ENCODE measurements at regions not wholly inside any gene's neighbourhood (a gene's known extent, or its start where the extent isn't known, plus 50 kb on each side); places are given as distances from the start of the nearest gene placed in this dataset.

GRCh38 chr6:101236709-101237108, 156.8 kb upstream of the GRIK2 start:
- H3K27ac Mint-ChIP-seq: no peak overlapping the region

GRCh38 chr6:101241442-101241841, 152.1 kb upstream of the GRIK2 start:
- H3K36me3 ChIP-seq (ENCODE audit: insufficient read depth, low read length): no peaks in the 10 kb centered on the region
- H3K27me3 Mint-ChIP-seq: no peaks in the 10 kb centered on the region
- no peaks in the 10 kb centered on the region for H3K4me1 ChIP-seq (ENCODE audit: insufficient read depth, low read length)
- no peaks in the 10 kb centered on the region for H3K27me3 ChIP-seq (ENCODE audit: insufficient read depth, low read length, poor library complexity, severe bottlenecking)
- no peak for DNase-seq
- H3K4me3 Mint-ChIP-seq: no peak overlapping the region
- no peaks in the 10 kb centered on the region for H3K4me1 Mint-ChIP-seq
- H3K9me3 ChIP-seq (ENCODE audit: low read length): no peaks in the 10 kb centered on the region
- no peaks in the 10 kb centered on the region for H3K36me3 Mint-ChIP-seq
- CTCF ChIA-PET: no interaction called here
- H3K9me3 Mint-ChIP-seq: peaks cover 0 to 7% (median 3%) of the 10 kb centered on the region in 5 donors
- no peak overlapping the region for H3K27ac Mint-ChIP-seq
- POLR2A ChIA-PET: no interaction called here
- no peak overlapping the region for H3K27ac ChIP-seq (ENCODE audit: low read depth, low read length)
- no peak overlapping the region for H3K4me3 ChIP-seq (ENCODE audit: low read length)

More at GRCh38 chr6:101236709-101237108, 156.8 kb upstream of the GRIK2 start:
- H3K4me1 Mint-ChIP-seq: no peaks in the 10 kb centered on the region
- ChIA-PET POLR2A (no interaction called here), CTCF (no interaction called here)
- no peaks in the 10 kb centered on the region for H3K36me3 Mint-ChIP-seq
- Histone ChIP-seq H3K4me1 (ENCODE audit: insufficient read depth, low read length) (no peaks in the 10 kb centered on the region), H3K27me3 (ENCODE audit: insufficient read depth, low read length, poor library complexity, severe bottlenecking) (no peaks in the 10 kb centered on the region), H3K27ac (ENCODE audit: low read depth, low read length) (no peak overlapping the region), H3K9me3 (ENCODE audit: low read length) (no peaks in the 10 kb centered on the region), H3K36me3 (ENCODE audit: insufficient read depth, low read length) (no peaks in the 10 kb centered on the region), H3K4me3 (ENCODE audit: low read length) (no peak overlapping the region)
- H3K27me3 Mint-ChIP-seq: no peaks in the 10 kb centered on the region
- no peak for DNase-seq
- H3K4me3 Mint-ChIP-seq: no peak overlapping the region
- peaks cover 0 to 5% (median 0%) of the 10 kb centered on the region in 5 donors for H3K9me3 Mint-ChIP-seq

- CTCF ChIA-PET: no interaction called here
- Mint-ChIP-seq H3K27ac (no peak overlapping the region), H3K4me3 (no peak overlapping the region), H3K4me1 (no peaks in the 10 kb centered on the region), H3K9me3 (peaks cover 13 to 29% (median 21%) of the 10 kb centered on the region in 5 donors), H3K27me3 (no peaks in the 10 kb centered on the region), H3K36me3 (no peaks in the 10 kb centered on the region)
- H3K9me3 ChIP-seq (ENCODE audit: low read length): peaks cover 5% of the 10 kb centered on the region
- no peaks in the 10 kb centered on the region for H3K4me1 ChIP-seq (ENCODE audit: insufficient read depth, low read length)
- H3K36me3 ChIP-seq (ENCODE audit: insufficient read depth, low read length): no peaks in the 10 kb centered on the region
- POLR2A ChIA-PET: no interaction called here
- no peak overlapping the region for H3K27ac ChIP-seq (ENCODE audit: low read depth, low read length)
- no peak overlapping the region for H3K4me3 ChIP-seq (ENCODE audit: low read length)
- no peaks in the 10 kb centered on the region for H3K27me3 ChIP-seq (ENCODE audit: insufficient read depth, low read length, poor library complexity, severe bottlenecking)
- no peak for DNase-seq
These were observed 144.0 kb upstream of the GRIK2 start for GRCh38 chr6:101249470-101249869.

GRCh38 chr6:101257163-101257562, 136.3 kb upstream of the GRIK2 start:
- ChIA-PET CTCF (no interaction called here), POLR2A (no interaction called here)
- Mint-ChIP-seq H3K27me3 (no peaks in the 10 kb centered on the region), H3K4me3 (no peak overlapping the region), H3K27ac (no peak overlapping the region), H3K36me3 (no peaks in the 10 kb centered on the region), H3K4me1 (no peaks in the 10 kb centered on the region), H3K9me3 (peaks cover 12 to 39% (median 15%) of the 10 kb centered on the region in 5 donors)
- H3K4me1 ChIP-seq (ENCODE audit: insufficient read depth, low read length): no peaks in the 10 kb centered on the region
- no peaks in the 10 kb centered on the region for H3K9me3 ChIP-seq (ENCODE audit: low read length)
- H3K27me3 ChIP-seq (ENCODE audit: insufficient read depth, low read length, poor library complexity, severe bottlenecking): no peaks in the 10 kb centered on the region
- no peak overlapping the region for H3K27ac ChIP-seq (ENCODE audit: low read depth, low read length)
- H3K4me3 ChIP-seq (ENCODE audit: low read length): no peak overlapping the region
- H3K36me3 ChIP-seq (ENCODE audit: insufficient read depth, low read length): no peaks in the 10 kb centered on the region
- DNase-seq: no peak

- H3K4me1 ChIP-seq (ENCODE audit: insufficient read depth, low read length): no peaks in the 10 kb centered on the region
- H3K36me3 ChIP-seq (ENCODE audit: insufficient read depth, low read length): no peaks in the 10 kb centered on the region
- POLR2A ChIA-PET: no interaction called here
- Mint-ChIP-seq H3K27ac (no peak overlapping the region), H3K9me3 (peaks cover 13 to 42% (median 16%) of the 10 kb centered on the region in 5 donors), H3K27me3 (no peaks in the 10 kb centered on the region), H3K4me3 (no peak overlapping the region), H3K36me3 (no peaks in the 10 kb centered on the region), H3K4me1 (no peaks in the 10 kb centered on the region)
- no peaks in the 10 kb centered on the region for H3K27me3 ChIP-seq (ENCODE audit: insufficient read depth, low read length, poor library complexity, severe bottlenecking)
- DNase-seq: no peak
- CTCF ChIA-PET: no interaction called here
- H3K27ac ChIP-seq (ENCODE audit: low read depth, low read length): no peak overlapping the region
- H3K9me3 ChIP-seq (ENCODE audit: low read length): no peaks in the 10 kb centered on the region
- no peak overlapping the region for H3K4me3 ChIP-seq (ENCODE audit: low read length)
These were observed 134.0 kb upstream of the GRIK2 start for GRCh38 chr6:101259505-101259904.

- no peak overlapping the region for H3K27ac ChIP-seq (ENCODE audit: low read depth, low read length)
These were observed 129.9 kb upstream of the GRIK2 start for GRCh38 chr6:101263596-101263995.

GRCh38 chr6:101266063-101266462, 127.4 kb upstream of the GRIK2 start:
- H3K27ac Mint-ChIP-seq: no peak overlapping the region
- Histone ChIP-seq H3K27ac (ENCODE audit: low read depth, low read length) (no peak overlapping the region), H3K27me3 (ENCODE audit: insufficient read depth, low read length, poor library complexity, severe bottlenecking) (no peaks in the 10 kb centered on the region), H3K9me3 (ENCODE audit: low read length) (no peaks in the 10 kb centered on the region), H3K4me1 (ENCODE audit: insufficient read depth, low read length) (peaks cover 5% of the 10 kb centered on the region), H3K4me3 (ENCODE audit: low read length) (no peak overlapping the region), H3K36me3 (ENCODE audit: insufficient read depth, low read length) (no peaks in the 10 kb centered on the region)
- no peaks in the 10 kb centered on the region for H3K36me3 Mint-ChIP-seq
- H3K4me3 Mint-ChIP-seq: no peak overlapping the region
- ChIA-PET POLR2A (no interaction called here), CTCF (no interaction called here)
- no peaks in the 10 kb centered on the region for H3K27me3 Mint-ChIP-seq
- H3K9me3 Mint-ChIP-seq: peaks cover 2 to 17% (median 9%) of the 10 kb centered on the region in 5 donors
- peaks cover 0 to 5% (median 3%) of the 10 kb centered on the region in 3 donors for H3K4me1 Mint-ChIP-seq
- peak in 1 of 5 donors; percentile 43 for DNase-seq

More at GRCh38 chr6:101263596-101263995, 129.9 kb upstream of the GRIK2 start:
- H3K9me3 Mint-ChIP-seq: peaks cover 4 to 17% (median 9%) of the 10 kb centered on the region in 5 donors
- no peaks in the 10 kb centered on the region for H3K36me3 Mint-ChIP-seq
- DNase-seq: no peak
- ChIA-PET CTCF (no interaction called here), POLR2A (no interaction called here)
- Histone ChIP-seq H3K4me1 (ENCODE audit: insufficient read depth, low read length) (peaks cover 5% of the 10 kb centered on the region), H3K36me3 (ENCODE audit: insufficient read depth, low read length) (no peaks in the 10 kb centered on the region), H3K4me3 (ENCODE audit: low read length) (no peak overlapping the region), H3K27me3 (ENCODE audit: insufficient read depth, low read length, poor library complexity, severe bottlenecking) (no peaks in the 10 kb centered on the region), H3K9me3 (ENCODE audit: low read length) (no peaks in the 10 kb centered on the region)
- H3K4me3 Mint-ChIP-seq: no peak overlapping the region
- peaks cover 0 to 5% (median 3%) of the 10 kb centered on the region in 3 donors for H3K4me1 Mint-ChIP-seq
- no peaks in the 10 kb centered on the region for H3K27me3 Mint-ChIP-seq
- no peak overlapping the region for H3K27ac Mint-ChIP-seq

GRCh38 chr6:101268541-101268940, 125.0 kb upstream of the GRIK2 start:
- POLR2A ChIA-PET: no interaction called here
- CTCF ChIA-PET: no interaction called here
- no peak overlapping the region for H3K27ac ChIP-seq (ENCODE audit: low read depth, low read length)
- no peaks in the 10 kb centered on the region for H3K9me3 ChIP-seq (ENCODE audit: low read length)
- H3K36me3 ChIP-seq (ENCODE audit: insufficient read depth, low read length): no peaks in the 10 kb centered on the region
- no peaks in the 10 kb centered on the region for H3K27me3 ChIP-seq (ENCODE audit: insufficient read depth, low read length, poor library complexity, severe bottlenecking)
- no peak overlapping the region for H3K4me3 ChIP-seq (ENCODE audit: low read length)
- Mint-ChIP-seq H3K4me1 (peaks cover 0 to 5% (median 3%) of the 10 kb centered on the region in 3 donors), H3K27me3 (no peaks in the 10 kb centered on the region), H3K36me3 (no peaks in the 10 kb centered on the region), H3K27ac (no peak overlapping the region), H3K4me3 (no peak overlapping the region), H3K9me3 (peaks cover 0 to 15% (median 5%) of the 10 kb centered on the region in 5 donors)
- peaks cover 5% of the 10 kb centered on the region for H3K4me1 ChIP-seq (ENCODE audit: insufficient read depth, low read length)
- no peak for DNase-seq

GRCh38 chr6:101275251-101275650, 118.3 kb upstream of the GRIK2 start:
- H3K27ac ChIP-seq (ENCODE audit: low read depth, low read length): no peak overlapping the region
- no peak overlapping the region for H3K4me3 Mint-ChIP-seq
- ChIA-PET CTCF (no interaction called here), POLR2A (no interaction called here)
- H3K9me3 ChIP-seq (ENCODE audit: low read length): no peaks in the 10 kb centered on the region
- no peak overlapping the region for H3K4me3 ChIP-seq (ENCODE audit: low read length)
- H3K36me3 Mint-ChIP-seq: no peaks in the 10 kb centered on the region
- H3K27me3 ChIP-seq (ENCODE audit: insufficient read depth, low read length, poor library complexity, severe bottlenecking): no peaks in the 10 kb centered on the region
- peaks cover 0 to 19% (median 4%) of the 10 kb centered on the region in 5 donors for H3K9me3 Mint-ChIP-seq
- no peaks in the 10 kb centered on the region for H3K4me1 ChIP-seq (ENCODE audit: insufficient read depth, low read length)
- no peak overlapping the region for H3K27ac Mint-ChIP-seq
- DNase-seq: no peak
- H3K36me3 ChIP-seq (ENCODE audit: insufficient read depth, low read length): no peaks in the 10 kb centered on the region
- H3K27me3 Mint-ChIP-seq: no peaks in the 10 kb centered on the region
- H3K4me1 Mint-ChIP-seq: no peaks in the 10 kb centered on the region

All from CD8-positive, alpha-beta memory T cell (primary cell).